SIG-M5 treated with dmso at 0.1 percent for 504 hours (cell line): ENCODE measurements at regions not wholly inside any gene's neighbourhood (a gene's known extent, or its start where the extent isn't known, plus 50 kb on each side); places are given as distances from the start of the nearest gene placed in this dataset.

Experiments used
- DNase-seq: peaks from one replicate; lab custom pipeline; 2025; ENCODE audit not compliant: unreplicated experiment; lab: John Stamatoyannopoulos, UW

DNA sequence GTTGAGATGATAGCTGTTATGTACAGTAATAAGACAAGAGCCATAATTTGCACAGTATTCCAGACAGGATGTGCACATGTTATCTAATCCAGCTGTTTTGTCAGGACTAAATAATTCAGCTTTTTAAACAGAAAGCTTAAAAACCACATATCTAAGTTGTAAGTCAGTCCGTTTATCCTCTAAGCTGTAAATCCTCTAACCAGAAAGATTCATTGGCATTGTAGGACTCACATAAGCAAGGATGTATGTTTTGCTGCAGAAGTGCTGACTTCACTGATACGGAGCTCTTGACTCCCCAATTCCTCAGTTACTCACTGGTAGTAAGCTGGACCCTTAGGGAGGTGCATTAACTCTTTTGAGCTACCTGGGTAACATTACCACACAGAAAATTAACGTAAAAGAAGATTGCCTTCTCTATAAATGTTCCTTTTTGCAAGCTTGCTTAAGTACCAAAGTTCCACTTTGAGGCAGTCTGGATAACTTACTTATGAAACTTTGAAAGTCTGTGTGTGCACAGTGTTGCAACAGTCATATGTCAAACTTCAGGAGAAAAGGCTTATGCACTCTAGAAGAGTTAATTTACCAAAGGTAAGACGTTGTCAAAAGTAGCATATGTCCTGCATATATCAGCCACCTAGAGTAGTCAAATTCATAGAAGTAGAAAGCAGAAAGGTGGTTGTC lies 58.3 kb upstream of the MAGEB2 start:
- DNase-seq = no peak

DNA sequence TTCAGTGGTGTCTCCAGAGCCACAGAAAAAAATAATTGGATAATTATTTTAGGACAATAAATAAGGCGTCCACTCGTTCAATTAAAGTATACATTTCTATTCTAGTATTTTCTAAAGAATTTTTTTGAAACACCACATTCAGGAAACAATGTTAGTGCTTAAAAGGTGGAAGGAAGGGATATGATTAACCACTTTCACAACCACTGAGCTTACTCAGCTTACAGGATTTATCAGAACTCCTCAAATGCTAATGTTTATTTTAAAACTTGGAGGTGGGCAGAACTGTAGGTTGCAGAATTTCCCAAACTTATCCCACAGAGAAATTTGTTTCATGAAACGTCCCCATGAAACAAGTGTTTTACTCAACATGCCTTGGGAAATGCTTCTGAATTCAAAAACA lies 54.3 kb upstream of the MAGEB2 start:
- DNase-seq = no peak
